Pons (tissue), 1 donor: ENCODE measurements at regions not wholly inside any gene's neighbourhood (a gene's known extent, or its start where the extent isn't known, plus 50 kb on each side); places are given as distances from the start of the nearest gene placed in this dataset.

ENCODE experiments used
- DNase-seq: peaks from one replicate; pipeline ENCODE4 v3.0.0-alpha.2; 2016; ENCODE audit warnings: low spot score

GRCh38 chr7:84490661-84491060, 296.1 kb upstream of the SEMA3A start:
- no peak for DNase-seq

GRCh38 chr7:84484502-84485079, 290.0 kb upstream of the SEMA3A start:
- no peak for DNase-seq

- no peak for DNase-seq
These were observed 287.9 kb upstream of the SEMA3A start for GRCh38 chr7:84482476-84482875.

- DNase-seq = no peak
These were observed 284.5 kb upstream of the SEMA3A start for GRCh38 chr7:84479059-84479458.

- no peak for DNase-seq
These were observed 283.3 kb upstream of the SEMA3A start for GRCh38 chr7:84477786-84478478.

GRCh38 chr7:84474436-84474835, 279.8 kb upstream of the SEMA3A start:
- DNase-seq = no peak

GRCh38 chr7:84471576-84471975, 277.0 kb upstream of the SEMA3A start:
- no peak for DNase-seq

GRCh38 chr7:84469034-84469433, 274.4 kb upstream of the SEMA3A start:
- DNase-seq = no peak

- DNase-seq = no peak
These were observed 267.7 kb upstream of the SEMA3A start for GRCh38 chr7:84462259-84462658.

GRCh38 chr7:84461093-84461492, 266.5 kb upstream of the SEMA3A start:
- no peak for DNase-seq

- no peak for DNase-seq
These were observed 261.2 kb upstream of the SEMA3A start for GRCh38 chr7:84455788-84456187.

GRCh38 chr7:84454174-84454959, 259.8 kb upstream of the SEMA3A start:
- DNase-seq = no peak

GRCh38 chr7:84452618-84453017, 258.0 kb upstream of the SEMA3A start:
- DNase-seq = no peak

- no peak for DNase-seq
These were observed 256.2 kb upstream of the SEMA3A start for GRCh38 chr7:84450772-84451171.

- no peak for DNase-seq
These were observed 253.2 kb upstream of the SEMA3A start for GRCh38 chr7:84447636-84448293.

- no peak for DNase-seq
These were observed 252.4 kb upstream of the SEMA3A start for GRCh38 chr7:84446991-84447480.

- no peak for DNase-seq
These were observed 231.2 kb upstream of the SEMA3A start for GRCh38 chr7:84425702-84426259.

GRCh38 chr7:84422790-84423189, 228.2 kb upstream of the SEMA3A start:
- DNase-seq = no peak

- DNase-seq = no peak
These were observed 217.8 kb upstream of the SEMA3A start for GRCh38 chr7:84412161-84412969.

- no peak for DNase-seq
These were observed 205.1 kb upstream of the SEMA3A start for GRCh38 chr7:84399661-84400060.

- DNase-seq = no peak
These were observed 199.6 kb upstream of the SEMA3A start for GRCh38 chr7:84394219-84394618.
